HG03378 (cell line): ENCODE measurements at regions not wholly inside any gene's neighbourhood (a gene's known extent, or its start where the extent isn't known, plus 50 kb on each side); places are given as distances from the start of the nearest gene placed in this dataset.
"Not testable (repeated sequence)": the region's sequence is repeated elsewhere in the genome, so short reads cannot be mapped to it uniquely, and the experiment has no call there.

Experiments
- ATAC-seq: cut with Tn5 transposase; IDR thresholded peaks from one replicate; pipeline ENCODE4 v1.9.1; 2021; ENCODE audit warnings: mild to moderate bottlenecking, moderate library complexity; ENCODE audit not compliant: unreplicated experiment

- no peak for ATAC-seq
Observed at GRCh38 chr7:69078997-69079769, 519.1 kb upstream of the AUTS2 start.

- ATAC-seq = not testable (repeated sequence)
Observed at GRCh38 chr7:69087281-69087680, 511.0 kb upstream of the AUTS2 start.

- no peak for ATAC-seq
Observed at GRCh38 chr7:69088185-69088584, 510.1 kb upstream of the AUTS2 start.

- no peak for ATAC-seq
Observed at GRCh38 chr7:69090936-69091335, 507.3 kb upstream of the AUTS2 start.

GRCh38 chr7:69091521-69091920, 506.8 kb upstream of the AUTS2 start:
- no peak for ATAC-seq

GRCh38 chr7:69095127-69095526, 503.1 kb upstream of the AUTS2 start:
- ATAC-seq = no peak

- ATAC-seq = no peak
Observed at GRCh38 chr7:69095649-69096048, 502.6 kb upstream of the AUTS2 start.

GRCh38 chr7:69104023-69104422, 494.3 kb upstream of the AUTS2 start:
- no peak for ATAC-seq

GRCh38 chr7:69105092-69105491, 493.2 kb upstream of the AUTS2 start:
- ATAC-seq = no peak

- no peak for ATAC-seq
Observed at GRCh38 chr7:69105981-69106380, 492.3 kb upstream of the AUTS2 start.

- not testable (repeated sequence) for ATAC-seq
Observed at GRCh38 chr7:69106449-69106848, 491.8 kb upstream of the AUTS2 start.

GRCh38 chr7:69106946-69107345, 491.3 kb upstream of the AUTS2 start:
- not testable (repeated sequence) for ATAC-seq

- ATAC-seq = no peak
Observed at GRCh38 chr7:69108097-69108496, 490.2 kb upstream of the AUTS2 start.

GRCh38 chr7:69109246-69109645, 489.0 kb upstream of the AUTS2 start:
- ATAC-seq = no peak

GRCh38 chr7:69109879-69110278, 488.4 kb upstream of the AUTS2 start:
- no peak for ATAC-seq

- no peak for ATAC-seq
Observed at GRCh38 chr7:69110450-69111050, 487.7 kb upstream of the AUTS2 start.

GRCh38 chr7:69114374-69114773, 483.9 kb upstream of the AUTS2 start:
- no peak for ATAC-seq

GRCh38 chr7:69115788-69116187, 482.5 kb upstream of the AUTS2 start:
- ATAC-seq = no peak

- ATAC-seq = not testable (repeated sequence)
Observed at GRCh38 chr7:69116196-69116595, 482.1 kb upstream of the AUTS2 start.

GRCh38 chr7:69122953-69123352, 475.3 kb upstream of the AUTS2 start:
- ATAC-seq = no peak

GRCh38 chr7:69126896-69127479, 471.3 kb upstream of the AUTS2 start:
- ATAC-seq = no peak

- no peak for ATAC-seq
Observed at GRCh38 chr7:69129524-69129923, 468.8 kb upstream of the AUTS2 start.
